SK-N-SH (cell line): ENCODE measurements at regions not wholly inside any gene's neighbourhood (a gene's known extent, or its start where the extent isn't known, plus 50 kb on each side); places are given as distances from the start of the nearest gene placed in this dataset.

Experiments
- CTCF ChIA-PET: fragments of 300-600, 350-600 bp; formaldehyde crosslinking; extraction: SDS; loops from one replicate; lab custom pipeline; 2021; lab: Yijun Ruan, JAX
- POLR2A ChIA-PET: fragments of 350-600 bp; sonication (Branson Sonifier 250); formaldehyde crosslinking; extraction: SDS; loops from one replicate; lab custom pipeline; 2020; ENCODE audit warnings: antibody characterized with exemption, inconsistent platforms; lab: Yijun Ruan, JAX
- DNase-seq: peaks from one replicate; pipeline ENCODE4 v3.0.0; 2012
- H2AFZ ChIP-seq: fragments of 200-600 bp; sonication (generic); 2 replicates; pipeline ENCODE4 v1.8.1; 2016; ENCODE audit warnings: antibody characterized with exemption, mild to moderate bottlenecking, low read depth
- H3F3A ChIP-seq: fragments of 200-600 bp; sonication (generic); replicated peaks from 2 replicates; pipeline ENCODE3; 2016; ENCODE audit warnings: antibody characterized with exemption, mild to moderate bottlenecking; ENCODE audit not compliant: insufficient read depth
- H3K27ac ChIP-seq, 2 experiments: fragments of 200-500 bp in 1 of 2; fragments of 200-600 bp in 1 of 2; sonication (Bioruptor generic) in 1 of 2; sonication (generic), shearing (Covaris generic) in 1 of 2; 2 replicates each; pipeline versions ENCODE4 v1.5.1 to v1.6.1; 2014 to 2016; ENCODE audit warnings: low read depth in 2 of 2, inconsistent platforms in 1 of 2, low read length in 1 of 2, mild to moderate bottlenecking in 1 of 2, mixed read lengths in 1 of 2
- H3K27me3 ChIP-seq: fragments of 200-600 bp; sonication (generic), shearing (Covaris generic); 2 replicates; pipeline ENCODE4 v1.6.1; 2016; ENCODE audit warnings: mixed run types; ENCODE audit not compliant: insufficient read depth
- H3K36me3 ChIP-seq, 2 experiments: fragments of 200-500 bp in 1 of 2; fragments of 200-600 bp in 1 of 2; sonication (Bioruptor generic) in 1 of 2; sonication (generic) in 1 of 2; replicated peaks in 1 of 2; 2 replicates each; pipeline versions ENCODE3 to v1.5.1; 2014 to 2016; ENCODE audit warnings: low read length in 1 of 2, mild to moderate bottlenecking in 1 of 2; ENCODE audit not compliant: insufficient read depth in 2 of 2, control insufficient read depth in 1 of 2
- H3K4me1 ChIP-seq, 2 experiments: fragments of 200-500 bp in 1 of 2; fragments of 200-600 bp in 1 of 2; sonication (Bioruptor generic) in 1 of 2; sonication (generic), shearing (Covaris generic) in 1 of 2; 2 replicates each; pipeline versions ENCODE4 v1.5.1 to v1.6.1; 2014 to 2016; ENCODE audit warnings: low read depth in 1 of 2, low read length in 1 of 2, mixed run types in 1 of 2; ENCODE audit not compliant: insufficient read depth in 2 of 2, control insufficient read depth in 1 of 2
- H3K4me2 ChIP-seq: fragments of 200-600 bp; sonication (generic), shearing (Covaris generic); 2 replicates; pipeline ENCODE4 v1.6.1; 2017; ENCODE audit warnings: mixed run types
- H3K4me3 ChIP-seq, 2 experiments: fragments of 200-500 bp in 1 of 2; fragments of 200-600 bp in 1 of 2; sonication (Bioruptor generic) in 1 of 2; sonication (generic), shearing (Covaris generic) in 1 of 2; 2 replicates each; pipeline versions ENCODE4 v1.5.1 to v1.8.1; 2014 to 2016; ENCODE audit warnings: low read depth in 2 of 2, inconsistent platforms in 1 of 2, low read length in 1 of 2, mild to moderate bottlenecking in 1 of 2, mixed read lengths in 1 of 2, moderate library complexity in 1 of 2
- H3K79me2 ChIP-seq: fragments of 200-600 bp; sonication (generic); 2 replicates; pipeline ENCODE4 v1.8.1; 2017; ENCODE audit warnings: mild to moderate bottlenecking; ENCODE audit not compliant: insufficient read depth
- H3K9ac ChIP-seq: fragments of 200-600 bp; sonication (generic); 2 replicates; pipeline ENCODE4 v1.6.1; 2017; ENCODE audit warnings: mixed run types
- H3K9me2 ChIP-seq: fragments of 200-600 bp; sonication (generic); 2 replicates; pipeline ENCODE4 v1.6.1; 2017; ENCODE audit warnings: mixed run types
- H3K9me3 ChIP-seq: fragments of 200-600 bp; sonication (generic); 2 replicates; pipeline ENCODE4 v1.6.1; 2017; ENCODE audit warnings: mixed run types, mild to moderate bottlenecking, moderate library complexity
- H4K20me1 ChIP-seq: fragments of 200-600 bp; sonication (generic); 2 replicates; pipeline ENCODE4 v1.6.1; 2017; ENCODE audit warnings: mild to moderate bottlenecking, mixed run types; ENCODE audit not compliant: insufficient read depth
- CHD2 ChIP-seq: fragments of 150-350 bp; IDR thresholded peaks from 2 replicates; pipeline ENCODE4 v1.6.1; 2018; ENCODE audit warnings: low read length; ENCODE audit not compliant: partially characterized antibody
- FOSL2 ChIP-seq: IDR thresholded peaks from 2 replicates; pipeline ENCODE4 v1.4.0; 2012; ENCODE audit warnings: low read depth, mild to moderate bottlenecking, moderate library complexity, borderline replicate concordance
- GABPA ChIP-seq: IDR thresholded peaks from 2 replicates; pipeline ENCODE4 v1.4.0; 2012; ENCODE audit warnings: low read depth, mild to moderate bottlenecking
- GATA2 ChIP-seq: sonication (generic); formaldehyde crosslinking; IDR thresholded peaks from 2 replicates; pipeline ENCODE4 v1.5.0; 2020; ENCODE audit warnings: mild to moderate bottlenecking, missing genetic modification reagents
- IRF3 ChIP-seq: fragments of 150-350 bp; IDR thresholded peaks from 2 replicates; pipeline ENCODE4 v1.6.1; 2016; ENCODE audit warnings: mild to moderate bottlenecking, low read depth, low read length
- MAX ChIP-seq: IDR thresholded peaks from 2 replicates; pipeline ENCODE4 v1.4.0; 2012; ENCODE audit warnings: low read depth
- MEF2A ChIP-seq: IDR thresholded peaks from 2 replicates; pipeline ENCODE4 v1.4.0; 2012; ENCODE audit warnings: low read depth, borderline replicate concordance
- MXI1 ChIP-seq: IDR thresholded peaks from 2 replicates; pipeline ENCODE4 v1.6.1; 2012; ENCODE audit warnings: mild to moderate bottlenecking, low read depth, low read length, improper control_type of control experiment
- PBX3 ChIP-seq: IDR thresholded peaks from 2 replicates; pipeline ENCODE4; 2012
- RAD21 ChIP-seq: IDR thresholded peaks from 2 replicates; pipeline ENCODE4 v1.6.1; 2012; ENCODE audit warnings: mild to moderate bottlenecking, low read length
- RCOR1 ChIP-seq: fragments of 150-350 bp; IDR thresholded peaks from 2 replicates; pipeline ENCODE4 v1.6.1; 2017; ENCODE audit warnings: antibody characterized with exemption, low read length
- REST ChIP-seq: IDR thresholded peaks from 2 replicates; pipeline ENCODE4 v1.6.1; 2012; ENCODE audit warnings: mild to moderate bottlenecking, low read depth, low read length, moderate library complexity
- RXRA ChIP-seq: IDR thresholded peaks from 2 replicates; pipeline ENCODE4 v1.4.0; 2012; ENCODE audit warnings: low read depth, mild to moderate bottlenecking, borderline replicate concordance
- SMC3 ChIP-seq: IDR thresholded peaks from 2 replicates; pipeline ENCODE4 v1.6.1; 2012; ENCODE audit warnings: low read depth, low read length, improper control_type of control experiment
- TAF1 ChIP-seq: IDR thresholded peaks from 2 replicates; pipeline ENCODE4 v1.6.1; 2012; ENCODE audit warnings: low read depth, mild to moderate bottlenecking, low read length, moderate library complexity, borderline replicate concordance
- TCF12 ChIP-seq: IDR thresholded peaks from 2 replicates; pipeline ENCODE4 v1.4.0; 2012
- USF1 ChIP-seq: IDR thresholded peaks from 2 replicates; pipeline ENCODE4 v1.4.0; 2012; ENCODE audit warnings: low read depth, borderline replicate concordance
- USF2 ChIP-seq: fragments of 150-350 bp; IDR thresholded peaks from 2 replicates; pipeline ENCODE4 v1.6.1; 2017; ENCODE audit warnings: antibody characterized with exemption, low read length, low read depth, borderline replicate concordance
- ZBTB33 ChIP-seq: IDR thresholded peaks from 2 replicates; pipeline ENCODE4 v1.4.0; 2012; ENCODE audit warnings: low read depth, borderline replicate concordance

GRCh38 chr1:147834181-147834580 is 68.4 kb upstream of the GJA8 start (continued):
- no peak for TF ChIP-seq REST

GRCh38 chr1:147834810-147835209 is 67.8 kb upstream of the GJA8 start:
- POLR2A ChIA-PET, result no interaction called here

More at GRCh38 chr1:147834810-147835209, 67.8 kb upstream of the GJA8 start:
- no peak for TF ChIP-seq GABPA
- TF ChIP-seq GATA2, result no peak
- no peak for TF ChIP-seq ZBTB33
- no peak for TF ChIP-seq PBX3
- TF ChIP-seq TCF12, result no peak
- TF ChIP-seq CHD2, result no peak
- TF ChIP-seq RCOR1, result no peak
- no peak for TF ChIP-seq MAX
- no peak for TF ChIP-seq USF1
- TF ChIP-seq IRF3, result no peak
- no peak for TF ChIP-seq RAD21
- TF ChIP-seq FOSL2, result no peak
- TF ChIP-seq USF2, result no peak
- TF ChIP-seq SMC3, result no peak
- no peak for TF ChIP-seq MEF2A
- TF ChIP-seq TAF1, result no peak
- no peak for TF ChIP-seq RXRA
- no peak for TF ChIP-seq MXI1
- CTCF ChIA-PET, result no interaction called here
- no peak overlapping the region for H3K9ac ChIP-seq
- H3K4me2 ChIP-seq, result no peak overlapping the region
- no peaks in the 10 kb centered on the region for H3K79me2 ChIP-seq
- H3K9me3 ChIP-seq, result no peaks in the 10 kb centered on the region
- H3K4me1 ChIP-seq, result no peaks in the 10 kb centered on the region
- H3K4me3 ChIP-seq, result no peak overlapping the region
- no peaks in the 10 kb centered on the region for H3K36me3 ChIP-seq
- no peaks in the 10 kb centered on the region for H3F3A ChIP-seq
- DNase-seq, result no peak
- H3K27ac ChIP-seq, result no peak overlapping the region
- no peaks in the 10 kb centered on the region for H3K9me2 ChIP-seq
- H2AFZ ChIP-seq, result no peak overlapping the region
- no peaks in the 10 kb centered on the region for H4K20me1 ChIP-seq
- no peaks in the 10 kb centered on the region; the same call in 1 of the 2 replicates for H3K27me3 ChIP-seq
